ENCODE measurements at regions not wholly inside any gene's neighbourhood (a gene's known extent, or its start where the extent isn't known, plus 50 kb on each side); places are given as distances from the start of the nearest gene placed in this dataset.

DNA sequence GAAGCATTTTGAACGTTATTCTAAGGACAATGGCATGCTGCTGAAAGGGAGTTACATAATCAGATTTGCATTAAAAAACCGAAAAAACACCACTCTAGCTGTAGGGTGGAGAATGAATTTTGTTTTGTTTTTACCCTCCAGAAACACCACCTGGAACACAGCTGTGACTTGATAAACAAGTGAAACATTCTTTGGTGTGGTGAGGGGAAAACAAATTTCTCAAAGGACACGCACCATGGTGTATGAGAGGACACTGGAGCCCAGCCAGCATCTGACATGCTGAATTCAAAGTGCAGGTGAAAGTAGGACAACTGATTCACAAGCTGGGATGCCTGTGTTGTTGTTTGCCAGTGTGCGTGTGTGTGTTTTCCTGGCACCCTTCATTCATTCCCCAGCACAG is 554.5 kb upstream of the TBL1XR1 start:
- in situ Hi-C loops (cut with HindIII; ENCODE audit: low sequenced_read_pairs), result no loop called here

DNA sequence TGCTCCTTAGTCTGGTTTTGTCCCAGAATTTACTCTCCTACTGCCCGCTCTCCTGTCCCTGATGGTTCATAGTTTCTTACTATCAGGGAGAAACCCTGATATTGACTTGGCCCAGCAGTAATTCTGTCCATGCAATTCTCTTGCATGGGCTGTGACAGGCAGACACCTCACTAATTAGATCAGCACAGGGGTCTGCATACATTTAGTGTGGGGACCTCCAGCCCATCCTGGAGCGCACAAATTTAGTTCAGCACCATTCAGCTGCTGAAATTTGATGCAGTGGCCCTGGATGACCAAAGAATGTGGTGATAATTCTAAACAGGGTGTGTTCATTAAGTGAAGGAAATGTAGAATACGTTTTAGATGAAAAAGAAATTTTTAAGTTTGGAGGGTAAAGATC is 555.5 kb upstream of the TBL1XR1 start:
- in situ Hi-C loops (cut with HindIII; ENCODE audit: low sequenced_read_pairs), result no loop called here

DNA sequence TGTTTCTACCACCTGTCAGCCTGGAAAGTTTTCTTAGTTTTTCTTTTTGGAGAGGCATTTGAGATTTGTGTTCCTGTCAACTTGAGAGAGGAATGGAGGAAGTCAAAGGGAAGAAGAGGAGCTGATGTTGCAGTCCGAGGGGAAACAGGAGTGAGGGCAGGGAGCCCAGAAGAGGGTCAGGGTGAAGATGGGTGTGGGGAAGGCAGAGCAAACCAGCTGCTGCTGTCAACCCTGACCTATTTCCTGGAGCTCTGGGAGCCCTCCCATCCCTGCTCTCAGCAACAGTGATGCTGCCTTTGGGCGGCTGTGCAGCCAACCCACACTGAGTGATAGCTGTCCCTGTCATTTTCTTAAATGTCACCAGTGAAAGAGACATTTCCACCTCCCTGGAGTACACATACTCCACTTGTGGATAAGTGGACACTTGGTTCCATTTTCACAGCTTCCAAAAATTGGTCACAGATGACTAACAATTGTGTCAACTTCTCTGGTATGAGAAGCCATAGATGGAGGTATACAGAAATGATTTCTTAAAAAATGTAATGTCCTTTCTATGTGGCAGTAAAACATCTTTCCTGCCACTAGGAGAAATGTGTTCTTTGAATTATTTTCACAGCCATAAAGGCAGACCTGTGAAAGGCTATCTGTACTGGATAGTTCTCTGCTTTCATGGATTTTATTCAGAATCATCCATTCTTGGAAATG is 556.3 kb upstream of the TBL1XR1 start:
- in situ Hi-C loops (cut with HindIII; ENCODE audit: low sequenced_read_pairs), result no loop called here

DNA sequence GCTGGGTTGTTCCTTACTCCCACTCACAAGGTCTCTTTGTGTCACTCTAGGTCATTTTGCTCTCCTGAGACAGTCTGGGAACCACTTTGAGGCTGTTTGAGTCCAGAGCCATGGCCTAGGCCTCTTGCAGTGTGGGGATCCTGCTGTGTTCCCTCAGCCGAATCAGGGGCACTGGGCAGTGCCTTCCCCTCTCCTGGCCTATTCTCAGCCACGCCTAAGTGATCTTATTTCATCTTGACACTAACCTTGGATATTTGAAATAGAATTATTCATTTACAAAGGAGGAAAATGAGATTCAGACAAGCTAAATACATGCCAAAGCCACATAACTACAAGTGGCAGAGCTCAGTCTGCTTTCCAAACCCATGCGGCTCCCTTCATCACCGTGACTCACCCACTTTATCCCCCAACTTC is 557.2 kb upstream of the TBL1XR1 start:
- in situ Hi-C loops (cut with HindIII; ENCODE audit: low sequenced_read_pairs), result no loop called here

DNA sequence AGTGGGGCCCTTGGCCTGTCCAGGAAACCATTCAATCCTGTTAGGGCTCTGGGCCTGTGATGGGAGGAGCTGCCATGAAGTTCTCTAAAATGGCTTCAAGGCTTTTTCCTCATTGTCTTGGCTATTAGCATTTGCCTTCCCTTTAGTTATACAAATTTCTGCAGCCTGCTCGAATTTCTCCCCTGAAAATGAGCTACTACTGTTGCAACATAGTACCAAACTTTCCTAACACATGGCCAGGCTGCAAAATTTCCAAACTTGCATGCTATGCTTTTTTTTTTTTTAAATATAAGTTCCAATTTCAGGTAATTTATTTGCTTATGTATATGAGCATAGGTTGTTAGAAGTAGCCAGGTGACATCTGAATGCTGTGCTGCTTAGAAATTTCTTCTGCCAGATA is 560.8 kb upstream of the TBL1XR1 start:
- in situ Hi-C loops (cut with HindIII; ENCODE audit: low sequenced_read_pairs), result no loop called here

DNA sequence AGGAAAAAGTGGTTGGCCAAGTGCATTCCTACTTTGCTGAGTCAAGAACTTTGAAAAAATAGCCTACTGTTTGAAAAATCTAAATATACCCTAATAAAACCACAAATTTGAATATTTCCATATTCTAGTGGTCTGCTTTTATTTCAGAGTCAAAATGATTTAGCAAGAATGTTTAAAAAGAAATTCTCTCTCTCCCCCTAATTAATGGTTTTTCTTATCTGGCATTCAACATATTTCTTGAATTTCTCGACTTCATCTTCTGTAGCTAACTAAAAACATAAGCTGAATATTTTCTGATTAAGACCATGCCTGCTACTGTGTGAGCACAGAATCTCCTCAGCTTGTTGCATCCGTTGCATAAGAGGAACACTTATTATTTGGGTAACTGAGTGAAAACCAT is 563.5 kb upstream of the TBL1XR1 start:
- in situ Hi-C loops (cut with HindIII; ENCODE audit: low sequenced_read_pairs), result no loop called here

DNA sequence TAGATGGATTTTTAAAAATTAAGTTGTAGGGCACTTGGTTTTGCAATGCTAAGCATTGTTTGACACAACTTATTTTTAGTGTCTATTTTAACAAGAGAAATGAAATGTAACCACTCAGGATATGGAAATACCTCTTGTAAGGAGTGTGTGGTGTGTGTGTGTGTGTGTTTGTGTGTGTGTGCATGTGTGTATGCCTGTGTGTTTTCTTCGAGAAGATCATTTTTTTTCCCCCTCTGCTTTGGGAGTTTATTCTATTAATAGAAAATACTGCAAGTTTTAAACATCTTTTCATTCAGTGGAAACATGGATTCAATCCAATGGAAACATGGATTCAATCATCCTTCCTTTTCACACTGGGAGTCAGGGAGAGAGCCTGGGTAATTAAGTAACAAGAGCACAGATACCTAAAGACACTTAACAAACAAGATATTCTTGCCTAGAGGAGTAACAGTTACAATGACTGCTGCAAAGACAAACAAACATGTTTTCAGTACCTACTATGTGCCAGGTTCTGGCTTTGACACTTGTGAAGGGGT is 567.2 kb upstream of the TBL1XR1 start:
- in situ Hi-C loops (cut with HindIII; ENCODE audit: low sequenced_read_pairs), result no loop called here

DNA sequence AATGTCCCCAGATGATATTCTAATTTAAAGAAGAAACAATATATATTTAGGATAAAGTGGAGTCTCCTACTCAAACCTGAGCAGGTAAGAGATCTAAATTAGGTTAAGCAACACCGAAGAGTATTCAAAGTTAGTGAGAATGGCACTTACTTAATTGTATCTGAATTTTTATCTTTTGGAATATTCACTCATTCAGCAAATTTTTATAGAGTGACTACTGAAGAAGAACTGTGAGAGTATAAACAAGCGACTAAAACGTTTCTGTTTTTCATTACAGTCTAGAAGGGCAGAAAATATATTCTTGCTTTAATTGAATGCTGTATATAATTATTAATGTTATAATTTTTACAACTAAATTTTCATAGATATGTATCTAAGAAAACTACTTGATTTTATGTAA is 567.7 kb upstream of the TBL1XR1 start:
- in situ Hi-C loops (cut with HindIII; ENCODE audit: low sequenced_read_pairs), result no loop called here

DNA sequence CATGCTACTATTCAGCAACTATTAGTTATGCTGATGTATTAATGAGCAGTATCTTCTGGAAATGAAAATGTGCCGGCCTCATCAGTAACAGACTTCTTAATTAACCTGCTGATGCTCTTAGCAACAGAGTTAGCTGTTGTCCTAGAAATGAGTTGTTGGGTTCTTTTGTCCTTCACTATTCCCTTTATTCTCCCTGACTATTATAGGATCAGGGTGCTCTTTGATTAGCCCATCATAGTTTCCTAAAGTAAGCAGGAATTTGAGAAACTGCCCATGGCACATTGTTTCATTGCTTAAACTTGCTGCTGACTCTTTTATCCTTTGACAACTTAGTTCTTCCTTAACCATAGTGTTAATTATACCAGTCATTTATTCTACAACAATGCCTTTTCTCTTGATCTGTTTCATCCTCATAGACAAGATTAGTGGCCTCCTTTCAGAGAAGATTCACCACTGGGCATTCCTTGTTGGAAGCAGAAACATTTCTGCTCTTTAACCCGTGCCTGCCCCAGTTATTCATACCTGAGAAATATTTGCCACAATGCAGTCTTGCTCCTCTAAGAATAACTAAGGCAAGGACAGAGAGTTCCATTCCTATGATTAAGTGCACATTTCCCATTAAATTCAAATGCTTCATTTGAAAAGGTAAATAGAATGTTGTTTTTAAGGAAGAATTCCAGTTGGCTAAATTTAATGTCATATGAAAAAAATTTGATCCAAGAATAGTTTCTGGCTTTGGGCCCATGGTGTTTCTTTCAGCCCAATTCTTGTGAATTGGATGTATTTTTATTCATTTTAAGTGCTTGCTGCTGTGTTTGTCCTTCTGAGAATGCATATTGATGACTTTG is 573.3 kb upstream of the TBL1XR1 start:
- in situ Hi-C loops (cut with HindIII; ENCODE audit: low sequenced_read_pairs), result no loop called here

DNA sequence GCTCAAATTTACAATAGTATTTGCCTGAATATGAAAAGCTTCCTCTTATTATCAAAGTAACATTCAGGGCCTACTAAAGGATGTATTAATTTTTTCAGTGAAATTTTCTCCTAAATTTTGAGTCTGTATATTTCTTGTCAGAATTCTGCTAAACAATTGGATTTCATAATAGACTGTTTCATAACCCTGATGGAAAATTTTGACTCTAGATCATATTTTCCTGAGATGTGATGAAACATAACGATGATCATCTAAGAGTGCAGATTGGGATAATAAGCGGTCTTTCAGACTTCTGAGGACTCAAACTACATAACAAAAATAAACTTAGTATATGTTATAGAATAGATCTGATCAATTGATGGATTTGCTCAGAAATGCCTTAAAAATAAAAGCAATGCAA is 574.5 kb upstream of the TBL1XR1 start:
- in situ Hi-C loops (cut with HindIII; ENCODE audit: low sequenced_read_pairs), result no loop called here

DNA sequence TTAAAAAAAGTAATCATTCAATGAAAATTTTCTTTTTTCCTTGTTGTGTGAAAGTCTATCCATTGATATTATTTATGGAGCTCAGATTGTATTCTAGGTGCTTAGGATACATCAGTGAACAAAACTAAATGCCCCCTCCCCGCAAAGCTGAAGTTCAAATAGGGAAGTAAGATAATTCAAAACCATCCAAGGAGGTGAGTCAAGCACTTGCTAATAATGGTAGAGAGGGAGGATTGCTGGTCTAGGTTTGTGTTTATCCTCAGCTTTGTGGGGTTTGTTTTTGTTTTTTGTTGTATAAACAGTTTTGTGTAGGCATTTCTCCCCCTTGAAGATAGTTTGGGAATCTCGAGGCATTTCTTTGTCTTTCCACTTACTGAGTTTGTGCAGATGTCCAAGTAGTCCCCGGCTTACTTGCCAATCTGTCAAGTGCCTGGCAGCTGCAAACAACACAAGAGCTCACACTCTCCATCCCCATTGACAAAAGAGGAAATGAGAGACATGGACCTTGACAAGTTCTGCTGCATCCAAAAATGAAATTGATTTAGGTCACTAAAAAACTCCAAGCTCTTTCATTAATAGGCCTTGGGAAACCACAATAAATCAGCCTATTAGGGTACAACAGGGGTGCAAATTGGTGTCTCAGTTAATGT is 575.8 kb upstream of the TBL1XR1 start:
- in situ Hi-C loops (cut with HindIII; ENCODE audit: low sequenced_read_pairs), result no loop called here

DNA sequence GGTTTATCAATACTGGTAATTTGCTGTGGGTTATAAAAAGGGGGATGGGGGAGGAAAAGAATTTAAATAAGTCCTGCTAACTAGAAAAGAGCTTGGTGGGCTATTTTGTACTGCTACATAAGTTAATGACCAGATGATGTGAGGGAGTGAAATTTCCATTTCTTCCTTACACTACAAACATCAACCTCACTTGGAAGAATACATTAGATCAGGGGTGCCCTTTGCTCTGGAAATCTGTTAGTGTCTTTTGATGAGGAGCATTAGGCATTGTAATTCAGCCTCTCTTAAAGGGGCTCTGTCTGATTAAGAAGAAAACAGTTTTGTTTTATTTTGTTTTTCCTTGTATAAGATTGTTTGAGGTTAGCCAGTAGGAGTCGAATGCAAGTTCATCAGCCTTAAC is 576.4 kb upstream of the TBL1XR1 start:
- in situ Hi-C loops (cut with HindIII; ENCODE audit: low sequenced_read_pairs), result no loop called here

DNA sequence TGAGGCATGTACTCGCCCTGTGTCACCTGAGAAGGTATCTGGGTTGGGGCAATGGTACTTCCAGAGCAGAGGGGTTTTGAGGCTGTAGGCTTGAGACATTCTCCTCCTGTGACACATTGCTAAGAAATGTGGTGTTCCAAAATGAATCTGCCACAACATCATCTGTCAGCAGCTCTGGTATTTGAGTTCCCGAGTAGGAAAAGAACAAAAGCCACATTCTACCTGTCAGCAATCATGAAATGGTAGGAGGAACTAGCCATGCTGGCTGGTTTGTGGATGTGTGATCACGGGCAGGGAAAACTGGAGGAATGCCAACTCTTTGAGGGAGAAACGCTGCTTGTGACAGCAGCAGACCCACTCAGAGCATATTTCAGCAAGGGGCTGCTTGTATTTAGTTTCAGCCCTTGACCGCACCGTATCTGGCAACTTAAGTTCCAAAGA is 579.4 kb upstream of the TBL1XR1 start:
- in situ Hi-C loops (cut with HindIII; ENCODE audit: low sequenced_read_pairs), result loop anchor here (25.0 kb wide), 1 partner anchor 289 kb away; no protein-coding TSS in a partner anchor

DNA sequence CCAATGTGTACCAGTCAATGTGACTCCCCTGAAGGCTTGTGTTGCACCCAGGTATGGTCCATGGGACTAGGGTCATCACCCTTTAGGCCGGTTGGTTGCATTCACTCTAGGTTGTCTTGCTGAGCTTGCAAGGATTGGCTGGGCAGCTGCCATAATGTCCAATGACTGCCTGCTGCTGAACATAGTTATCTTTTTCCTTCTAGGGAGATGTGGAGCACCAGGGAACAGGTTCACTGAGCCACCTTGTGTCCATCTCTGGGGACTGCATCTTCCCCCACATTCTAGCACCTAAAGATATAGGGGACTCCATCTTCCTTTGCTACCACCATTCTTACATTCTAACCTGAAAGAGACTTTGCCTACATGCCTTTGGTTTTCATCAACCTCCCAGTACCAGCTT is 580.4 kb upstream of the TBL1XR1 start:
- in situ Hi-C loops (cut with HindIII; ENCODE audit: low sequenced_read_pairs), result loop anchor here (25.0 kb wide), 1 partner anchor 290 kb away; no protein-coding TSS in a partner anchor

DNA sequence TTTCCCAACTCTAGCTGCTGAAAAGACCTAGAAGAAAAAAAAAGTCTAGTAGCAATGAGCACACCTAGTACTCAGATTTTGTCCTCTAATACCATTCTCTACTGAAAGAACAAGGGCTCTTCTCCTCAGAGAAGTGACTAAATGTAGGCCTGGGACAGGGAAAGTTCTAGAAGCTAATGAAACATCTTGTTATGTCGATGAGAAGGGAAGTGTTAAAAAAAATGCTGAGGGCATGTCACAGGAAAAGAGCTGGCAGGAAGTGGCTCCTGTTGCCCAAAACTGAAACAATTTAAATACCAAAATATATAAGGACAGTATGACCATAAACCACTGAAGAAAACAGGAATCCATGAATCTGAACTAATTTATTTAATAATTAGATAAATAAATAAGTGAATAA is 581.4 kb upstream of the TBL1XR1 start:
- in situ Hi-C loops (cut with HindIII; ENCODE audit: low sequenced_read_pairs), result loop anchor here (25.0 kb wide), 1 partner anchor 291 kb away; no protein-coding TSS in a partner anchor

DNA sequence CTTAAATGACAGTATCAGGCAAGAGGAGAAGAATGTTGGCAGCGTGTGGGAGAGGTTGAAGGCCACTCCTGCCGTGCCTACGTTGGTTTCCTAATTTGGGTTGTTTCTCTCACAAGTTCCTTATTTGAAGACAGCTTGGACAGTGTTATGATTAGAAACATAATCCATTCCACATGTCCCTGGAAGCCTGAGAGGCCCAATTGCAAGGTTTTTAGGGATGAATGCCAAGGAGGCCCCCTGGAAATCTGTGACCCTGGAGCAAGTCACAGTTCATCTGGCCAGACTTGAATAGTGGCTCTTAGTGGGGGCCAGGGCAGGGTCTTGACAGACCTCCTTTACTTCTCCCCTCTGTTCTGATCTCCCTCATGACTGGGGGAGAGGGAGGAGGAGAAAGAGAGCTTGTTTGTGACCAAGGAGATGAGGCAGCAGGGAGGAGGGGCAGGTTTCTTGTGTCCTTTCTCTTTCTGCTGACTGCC is 584.4 kb upstream of the TBL1XR1 start:
- in situ Hi-C loops (cut with HindIII; ENCODE audit: low sequenced_read_pairs), result loop anchor here (25.0 kb wide), 1 partner anchor 294 kb away; no protein-coding TSS in a partner anchor

DNA sequence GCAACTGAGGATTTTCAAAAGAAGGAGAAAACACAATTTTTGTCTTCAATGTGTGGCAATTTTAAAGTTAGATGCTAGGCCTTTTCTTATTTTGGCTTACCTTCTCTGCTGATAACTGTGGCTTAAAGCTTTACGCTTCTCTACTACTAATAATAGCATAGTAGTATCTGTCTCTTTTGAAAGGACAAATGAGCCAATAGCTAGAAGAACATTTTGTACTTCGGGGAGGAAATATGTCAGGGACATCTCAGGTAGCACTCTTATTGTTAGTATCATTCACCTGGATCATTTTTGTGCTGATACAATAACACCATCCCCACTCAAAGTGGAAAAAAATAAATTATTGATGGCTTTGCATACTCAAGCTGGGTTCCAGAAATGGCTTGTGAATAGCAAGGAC is 586.1 kb upstream of the TBL1XR1 start:
- in situ Hi-C loops (cut with HindIII; ENCODE audit: low sequenced_read_pairs), result loop anchor here (25.0 kb wide), 1 partner anchor 296 kb away; no protein-coding TSS in a partner anchor

DNA sequence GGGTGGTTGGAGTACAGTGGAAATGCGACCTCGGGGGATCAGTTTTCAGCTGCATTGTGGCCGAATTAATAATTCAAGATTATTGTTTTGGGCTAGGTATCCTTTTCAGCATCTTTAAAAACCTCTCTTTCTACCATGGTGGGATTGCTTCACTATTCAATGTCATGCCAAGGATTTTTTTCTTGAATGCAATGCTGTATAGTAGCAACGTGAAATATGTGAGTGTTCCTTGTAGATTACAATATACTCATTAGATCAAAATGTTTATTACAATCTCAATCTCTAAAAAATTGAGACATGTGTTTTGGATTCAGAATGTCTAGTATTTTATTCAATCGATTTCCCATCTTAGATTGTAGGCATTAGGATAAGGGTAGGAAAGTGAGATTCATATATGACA is 586.5 kb upstream of the TBL1XR1 start:
- in situ Hi-C loops (cut with HindIII; ENCODE audit: low sequenced_read_pairs), result loop anchor here (25.0 kb wide), 1 partner anchor 296 kb away; no protein-coding TSS in a partner anchor

DNA sequence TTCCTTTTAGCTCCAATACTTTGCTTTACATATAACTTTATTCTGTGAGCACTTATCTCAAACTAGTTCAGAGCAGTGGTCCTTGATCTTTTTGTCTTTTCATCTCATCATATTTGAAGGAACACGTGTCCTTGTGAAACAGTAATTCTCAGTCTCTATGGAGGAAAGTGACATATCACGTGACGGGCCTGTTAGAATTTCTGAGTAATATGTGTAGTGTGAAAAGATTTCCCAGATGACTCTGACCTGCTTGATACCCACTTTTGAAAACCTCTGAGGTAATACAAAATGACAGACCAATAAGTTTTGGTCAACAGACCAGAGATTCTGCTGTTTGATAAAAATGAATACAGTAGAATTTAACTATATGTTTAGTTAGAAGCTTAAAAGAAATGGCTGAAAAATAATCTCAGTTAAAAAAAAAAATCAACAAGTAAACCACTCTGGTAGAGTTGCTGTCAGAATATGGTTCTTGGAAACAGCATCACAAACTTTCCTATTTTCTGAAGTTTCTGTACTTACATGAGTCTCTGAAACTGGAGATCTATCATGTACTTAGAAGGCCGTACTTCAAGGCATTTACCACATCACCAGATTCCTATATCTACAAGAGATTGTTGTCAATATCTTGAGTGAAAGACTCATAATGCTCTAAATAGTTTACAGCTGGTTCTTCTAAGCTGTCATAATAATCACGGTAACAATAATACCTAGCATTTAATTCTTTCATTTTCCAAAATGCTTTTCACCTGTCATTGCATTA is 590.2 kb upstream of the TBL1XR1 start:
- in situ Hi-C loops (cut with HindIII; ENCODE audit: low sequenced_read_pairs), result loop anchor here (25.0 kb wide), 1 partner anchor 300 kb away; no protein-coding TSS in a partner anchor

DNA sequence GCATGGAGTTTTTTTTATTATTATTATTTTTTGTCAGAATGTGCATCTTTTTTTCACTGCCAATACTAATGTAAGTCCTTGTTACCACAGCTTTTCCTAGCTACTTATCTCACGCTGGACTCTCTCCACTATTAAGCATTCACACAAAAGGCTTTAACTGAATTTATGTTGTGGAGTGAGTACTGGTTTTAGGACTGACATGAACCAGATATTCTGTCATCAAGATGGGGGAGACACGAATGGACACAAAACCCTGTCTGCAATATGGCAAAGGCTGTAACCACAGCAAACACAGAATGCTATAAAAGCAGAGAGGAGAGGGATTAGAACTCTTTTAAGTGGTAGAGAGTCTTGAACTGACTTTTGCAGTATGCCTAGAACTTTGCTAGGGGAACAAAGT is 592.2 kb upstream of the TBL1XR1 start:
- in situ Hi-C loops (cut with HindIII; ENCODE audit: low sequenced_read_pairs), result loop anchor here (25.0 kb wide), 1 partner anchor 302 kb away; no protein-coding TSS in a partner anchor

Measured in DLD1 (cell line).